SH-SY5Y (cell line): ENCODE measurements at regions not wholly inside any gene's neighbourhood (a gene's known extent, or its start where the extent isn't known, plus 50 kb on each side); places are given as distances from the start of the nearest gene placed in this dataset.

Source experiments
- GATA2 ChIP-seq: IDR thresholded peaks from 2 replicates; pipeline ENCODE4 v1.6.1; 2011; ENCODE audit warnings: mild to moderate bottlenecking, low read depth, low read length
- GATA3 ChIP-seq: IDR thresholded peaks from 2 replicates; pipeline ENCODE4 v1.6.1; 2011; ENCODE audit warnings: low read depth, mild to moderate bottlenecking, low read length, moderate library complexity

DNA sequence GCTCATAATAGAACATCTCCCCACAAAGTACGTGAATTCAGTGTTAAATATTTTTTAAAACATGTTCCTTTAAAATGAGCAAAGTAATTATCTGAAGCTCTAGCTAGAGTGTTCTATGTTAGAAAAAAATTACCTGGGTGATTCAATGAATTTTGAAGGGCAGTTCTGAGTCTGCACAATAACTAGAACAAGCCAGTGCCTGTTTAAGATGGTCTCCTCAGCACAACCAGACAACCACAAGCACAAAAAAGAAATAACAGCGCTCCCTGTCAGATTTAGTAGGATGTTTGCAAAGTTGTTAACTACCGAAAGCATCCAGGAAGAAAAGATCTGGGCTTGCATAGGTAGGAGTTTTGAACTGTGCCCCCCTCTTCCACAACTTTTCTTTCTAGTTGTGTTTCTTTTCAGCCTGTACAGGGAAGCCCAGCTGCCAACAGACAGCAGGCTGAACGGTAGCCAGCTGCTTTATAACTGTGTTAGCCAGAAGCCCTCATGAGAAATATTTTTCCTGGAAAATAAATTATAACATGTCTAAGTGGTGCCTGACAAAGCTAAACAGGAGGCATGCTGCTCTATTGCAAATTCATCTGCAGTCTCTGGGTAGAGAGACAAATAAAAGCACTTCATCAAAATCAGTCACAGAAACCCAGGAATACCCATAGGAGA, 1026.9 kb downstream of the MAT2B start:
- TF ChIP-seq GATA2: no peak
- no peak for TF ChIP-seq GATA3
